VCaP (cell line): ENCODE measurements at regions not wholly inside any gene's neighbourhood (a gene's known extent, or its start where the extent isn't known, plus 50 kb on each side); places are given as distances from the start of the nearest gene placed in this dataset.

ENCODE experiments used
- H3K27ac ChIP-seq: fragments of 450-650 bp; 2 replicates; pipeline ENCODE4 v1.5.1; 2017
- CTCF ChIP-seq: fragments of 450-650 bp; conservative IDR thresholded peaks from 2 replicates; pipeline ENCODE4 v1.5.1; 2017; ENCODE audit warnings: mild to moderate bottlenecking, moderate library complexity

DNA sequence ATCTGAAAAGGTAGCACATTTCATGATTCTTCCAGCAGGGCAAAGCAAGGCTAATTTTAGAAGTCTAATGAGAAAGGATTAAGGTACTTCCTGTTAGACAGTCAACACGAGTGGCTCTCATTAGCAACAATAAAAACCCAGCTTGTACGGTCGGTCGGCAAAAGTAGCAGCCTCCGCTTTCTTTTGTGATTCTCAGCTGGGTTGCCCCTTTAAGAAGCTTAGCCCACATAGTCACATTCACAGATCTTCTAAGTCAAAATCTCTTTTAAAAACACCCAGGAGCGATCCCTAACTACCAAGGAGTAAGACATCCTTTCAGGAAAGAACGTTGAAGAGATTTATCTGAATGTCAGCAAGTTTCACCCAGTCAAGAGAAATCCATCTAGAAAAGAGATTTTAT is 684.8 kb downstream of the DIAPH3 start:
- H3K27ac ChIP-seq, result no peak overlapping the region
- TF ChIP-seq CTCF, result no peak

DNA sequence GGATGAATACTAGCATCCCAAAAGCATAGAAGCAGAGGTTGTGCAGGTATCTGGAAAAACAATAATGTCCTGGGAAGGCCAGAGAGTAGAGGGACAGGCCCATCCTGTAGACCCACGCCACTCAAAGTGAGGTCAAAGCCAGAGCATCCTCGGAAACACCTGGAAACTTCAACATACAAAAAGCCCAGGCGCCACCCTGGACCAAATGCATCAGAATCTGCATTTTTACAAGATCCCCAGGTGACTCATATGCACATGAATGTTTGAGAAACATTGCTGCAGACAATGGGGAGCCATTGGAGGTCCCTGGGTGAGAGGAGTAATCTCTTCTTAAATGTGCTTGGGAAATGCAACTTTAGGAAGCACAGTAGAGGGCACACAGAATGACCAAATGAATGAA is 684.1 kb downstream of the DIAPH3 start:
- no peak overlapping the region for H3K27ac ChIP-seq
- TF ChIP-seq CTCF, result no peak

GRCh38 chr13:59480396-59481259 is 683.1 kb downstream of the DIAPH3 start:
- no peak for TF ChIP-seq CTCF
- H3K27ac ChIP-seq, result no peak overlapping the region

DNA sequence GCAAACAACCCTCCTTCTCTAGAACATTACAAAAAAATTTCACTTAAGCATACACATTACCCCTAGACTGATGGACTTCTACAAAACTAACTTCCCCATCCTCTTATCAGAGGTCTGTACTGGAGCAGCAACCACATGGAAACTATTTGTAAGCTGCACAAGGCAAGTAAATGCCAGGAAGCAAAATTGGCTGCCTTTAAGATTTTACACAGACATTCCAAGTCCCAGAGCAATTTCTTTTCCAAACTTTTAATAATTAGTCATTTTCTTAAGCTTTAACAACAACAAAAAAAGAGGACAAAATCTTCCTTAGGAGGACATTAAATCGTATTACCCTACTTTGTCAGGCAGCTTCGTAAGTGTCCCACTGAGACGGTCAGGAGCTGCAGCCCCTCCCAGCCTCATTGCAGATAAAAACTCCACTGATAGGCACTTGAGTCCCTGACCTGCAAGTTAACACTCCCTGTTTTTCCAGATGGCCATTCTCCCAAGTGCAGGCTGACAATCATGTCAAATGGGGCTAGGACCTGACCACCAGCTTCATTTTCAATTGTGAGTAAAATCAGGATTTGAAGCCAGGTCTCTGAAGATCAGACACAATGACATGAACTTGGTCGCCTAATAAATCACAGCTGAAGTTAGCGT is 680.1 kb downstream of the DIAPH3 start:
- no peak for TF ChIP-seq CTCF
- no peak overlapping the region for H3K27ac ChIP-seq

DNA sequence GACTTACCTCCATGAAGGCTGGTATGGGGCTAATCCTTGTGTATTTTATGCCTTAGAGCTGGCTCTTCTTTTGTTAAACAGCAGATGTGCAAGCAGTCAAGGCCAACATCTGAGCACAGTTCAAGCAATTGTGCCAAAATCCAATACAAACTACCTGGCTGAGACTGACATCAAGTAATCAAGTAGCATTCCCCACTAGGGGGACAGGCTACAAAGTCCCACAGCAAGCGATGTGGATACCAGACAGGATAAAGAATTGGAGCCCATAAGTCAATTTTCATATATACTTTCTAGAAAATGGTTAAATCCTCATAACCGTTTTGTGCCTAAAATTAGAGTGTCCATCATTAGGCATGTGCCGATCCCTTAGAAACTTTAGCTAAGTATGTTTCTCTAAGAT is 675.8 kb downstream of the DIAPH3 start:
- no peak overlapping the region for H3K27ac ChIP-seq
- TF ChIP-seq CTCF, result no peak

GRCh38 chr13:59488436-59488835 is 675.3 kb downstream of the DIAPH3 start:
- no peak for TF ChIP-seq CTCF
- H3K27ac ChIP-seq, result no peak overlapping the region

GRCh38 chr13:59490651-59491050 is 673.1 kb downstream of the DIAPH3 start:
- H3K27ac ChIP-seq, result no peak overlapping the region
- TF ChIP-seq CTCF, result no peak
